GM21619 (cell line): ENCODE measurements at regions not wholly inside any gene's neighbourhood (a gene's known extent, or its start where the extent isn't known, plus 50 kb on each side); places are given as distances from the start of the nearest gene placed in this dataset.

Experiments used
- ATAC-seq: cut with Tn5 transposase; IDR thresholded peaks from one replicate; pipeline ENCODE4 v1.9.1; 2021; ENCODE audit not compliant: unreplicated experiment

- no peak for ATAC-seq
Observed at GRCh38 chr4:62402088-62402806, 1202.1 kb downstream of the ADGRL3 start.

GRCh38 chr4:62399242-62399641, 1199.1 kb downstream of the ADGRL3 start:
- peak; percentile 58 for ATAC-seq

GRCh38 chr4:62398318-62398717, 1198.2 kb downstream of the ADGRL3 start:
- ATAC-seq, result no peak

DNA sequence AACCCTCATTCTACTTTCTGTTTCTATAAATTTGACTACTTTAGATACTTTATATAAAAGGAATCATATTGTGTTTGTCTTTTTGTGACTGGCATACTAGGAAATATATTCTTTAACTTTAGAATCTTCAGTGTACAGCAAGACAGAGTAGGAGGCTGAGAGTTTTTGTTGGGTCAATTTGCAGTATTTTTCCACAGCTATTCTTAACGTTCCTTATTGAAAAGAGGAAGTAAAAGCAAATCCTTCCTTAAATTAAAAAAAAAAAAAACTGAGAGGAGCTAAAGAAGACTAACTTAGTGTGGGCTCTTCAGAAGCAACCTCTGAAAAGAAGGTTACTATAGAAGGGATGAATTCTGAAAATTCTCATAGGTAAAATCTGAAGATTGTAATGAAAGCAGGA, 1194.6 kb downstream of the ADGRL3 start:
- ATAC-seq, result no peak

DNA sequence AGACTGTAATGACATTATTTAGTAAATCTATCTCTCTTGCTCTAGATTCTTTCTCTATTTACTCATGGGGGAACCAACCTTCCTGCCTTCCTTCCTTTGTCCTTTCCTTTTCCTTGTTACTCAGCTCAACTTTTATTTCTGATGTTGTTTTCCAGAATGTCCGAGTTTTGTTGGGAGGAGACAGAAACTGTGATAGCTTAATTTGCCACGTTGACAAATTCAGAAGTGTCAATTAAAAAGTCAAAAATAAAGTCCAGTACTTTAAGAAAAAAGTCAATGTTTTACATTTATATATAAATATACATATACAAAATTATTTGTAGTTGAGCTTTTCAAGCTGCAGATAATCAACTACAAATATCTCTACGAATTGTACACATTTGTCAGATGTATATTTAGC, 1187.7 kb downstream of the ADGRL3 start:
- ATAC-seq, result no peak

DNA sequence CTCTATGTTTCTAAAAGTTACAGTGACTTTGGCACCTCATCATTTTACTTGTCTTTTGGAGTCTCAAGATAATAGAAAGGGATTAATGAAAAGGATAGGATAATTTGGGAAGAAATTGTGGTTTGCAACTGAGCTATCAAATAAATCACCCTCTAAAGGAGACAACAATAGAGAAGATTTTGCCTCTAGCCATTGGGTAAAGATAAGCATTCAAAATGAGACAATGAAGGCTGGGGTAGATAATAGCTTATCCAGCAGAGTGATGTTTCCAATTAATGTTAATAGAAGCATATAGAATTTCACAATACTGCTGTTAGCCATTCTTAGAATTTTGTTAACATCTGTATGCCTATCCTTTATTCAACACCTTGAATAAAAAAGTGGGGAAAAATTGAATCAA, 1177.6 kb downstream of the ADGRL3 start:
- ATAC-seq, result no peak

- no peak for ATAC-seq
Observed at GRCh38 chr4:62377245-62377644, 1177.1 kb downstream of the ADGRL3 start.

GRCh38 chr4:62366939-62367338, 1166.8 kb downstream of the ADGRL3 start:
- no peak for ATAC-seq

- no peak for ATAC-seq
Observed at GRCh38 chr4:62360156-62360545, 1160.0 kb downstream of the ADGRL3 start.

GRCh38 chr4:62359441-62360155, 1159.5 kb downstream of the ADGRL3 start:
- ATAC-seq, result no peak

GRCh38 chr4:62344915-62345314, 1144.8 kb downstream of the ADGRL3 start:
- no peak for ATAC-seq

- no peak for ATAC-seq
Observed at GRCh38 chr4:62344474-62344873, 1144.3 kb downstream of the ADGRL3 start.

DNA sequence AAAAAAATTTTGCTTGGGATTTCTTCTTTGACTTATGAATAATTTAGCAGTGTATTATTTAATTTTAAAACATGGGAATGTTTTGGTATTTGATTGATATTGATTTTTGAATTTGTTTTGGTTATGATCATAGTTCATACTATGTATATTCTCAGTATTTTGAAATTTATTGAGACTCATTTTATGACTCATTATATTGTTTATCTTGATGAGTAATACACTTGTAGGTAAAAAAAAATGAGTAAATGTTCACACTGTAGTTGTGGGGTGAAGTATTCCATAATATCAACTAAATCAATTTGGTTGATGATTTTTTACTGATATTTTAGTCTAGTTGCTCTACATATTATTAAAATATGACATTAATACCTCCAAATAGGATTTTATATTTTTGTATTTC, 1142.2 kb downstream of the ADGRL3 start:
- ATAC-seq, result no peak

DNA sequence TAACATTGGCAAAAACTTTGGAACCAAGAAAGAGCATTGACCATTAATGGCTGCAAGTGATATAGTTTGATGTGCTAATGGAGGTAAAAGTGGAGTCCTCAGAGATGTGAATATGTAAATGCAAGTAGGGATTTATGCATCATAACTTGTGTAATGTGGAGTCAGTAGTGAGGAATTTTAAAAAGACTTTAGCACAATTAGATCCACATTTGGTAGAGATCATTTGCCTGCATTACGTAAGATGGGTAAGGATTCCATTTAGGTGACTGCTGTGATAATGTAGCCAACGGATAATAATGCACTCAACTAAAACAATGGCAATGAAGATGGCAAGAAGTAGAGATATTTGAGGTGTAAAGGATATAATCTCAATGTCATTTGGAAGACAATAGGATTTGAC, 1128.4 kb downstream of the ADGRL3 start:
- ATAC-seq, result no peak

DNA sequence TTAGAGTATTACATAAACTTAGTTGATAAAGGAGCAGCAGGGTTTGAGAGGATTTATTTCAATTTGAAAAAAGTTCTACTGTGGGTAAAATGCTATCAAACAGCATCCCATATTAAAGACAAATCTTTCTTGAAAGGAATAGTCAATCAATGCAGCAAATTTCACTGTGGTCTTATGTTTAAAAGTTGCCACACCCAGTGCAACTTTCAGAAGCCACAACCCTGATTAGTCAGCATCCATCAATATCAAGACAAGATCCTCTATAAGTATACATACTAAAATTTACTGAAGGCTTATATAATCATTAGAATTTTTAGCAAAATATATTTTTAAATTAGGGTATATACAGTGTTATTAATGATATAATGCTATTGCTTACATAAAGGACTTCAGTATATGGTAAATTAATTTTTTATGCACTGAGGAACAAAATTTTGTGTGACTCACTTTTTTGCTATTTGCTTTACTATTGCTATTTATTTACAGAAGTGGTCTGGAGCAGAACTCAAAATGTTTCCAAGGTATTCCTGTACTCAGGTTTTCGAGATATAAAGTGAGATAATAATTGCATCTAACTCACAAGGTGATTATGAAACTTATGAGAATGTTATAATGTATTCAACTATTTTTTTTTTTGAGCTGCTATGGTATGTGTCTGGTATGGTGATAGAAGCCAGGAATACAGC, 1127.6 kb downstream of the ADGRL3 start:
- ATAC-seq, result no peak

DNA sequence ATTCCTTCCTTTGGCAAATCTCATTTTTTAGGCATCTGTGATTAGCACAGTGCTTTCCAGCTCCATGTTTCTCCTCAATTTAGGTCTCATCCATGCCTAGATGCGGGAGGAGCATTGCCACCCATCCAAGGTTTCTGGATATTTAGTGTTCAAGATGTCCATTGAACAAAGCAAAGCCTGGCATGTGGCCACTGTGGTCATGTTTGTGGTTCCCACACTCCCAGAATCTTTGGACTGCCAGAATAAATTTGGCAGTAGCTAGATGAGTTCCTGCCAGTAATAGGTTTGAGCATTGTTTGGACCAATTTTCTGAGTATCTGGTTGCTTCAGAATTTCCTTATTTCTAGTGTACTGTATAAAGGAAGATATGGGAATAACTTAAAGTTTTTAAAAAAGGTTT, 1124.1 kb downstream of the ADGRL3 start:
- ATAC-seq, result no peak

DNA sequence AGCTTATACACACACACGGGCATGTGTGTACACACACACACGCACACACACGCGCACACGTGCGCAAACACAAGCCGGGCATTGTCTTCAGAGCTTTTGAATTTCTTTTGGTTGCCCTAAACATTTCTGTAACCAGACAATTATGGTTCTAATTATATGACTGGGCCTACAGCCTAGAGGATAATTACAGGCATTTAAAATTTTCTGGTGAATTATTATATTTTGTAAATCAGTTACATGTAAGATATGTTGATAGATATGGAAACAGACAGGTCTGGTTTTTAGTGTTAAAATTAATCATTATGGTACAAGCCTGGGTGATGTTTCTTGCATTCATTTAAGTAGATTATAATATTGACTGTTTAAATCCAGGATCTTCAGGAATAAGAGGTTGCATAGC, 1120.5 kb downstream of the ADGRL3 start:
- no peak for ATAC-seq

GRCh38 chr4:62302710-62303109, 1102.6 kb downstream of the ADGRL3 start:
- ATAC-seq, result no peak

GRCh38 chr4:62301500-62301899, 1101.4 kb downstream of the ADGRL3 start:
- ATAC-seq, result no peak

GRCh38 chr4:62293551-62293950, 1093.4 kb downstream of the ADGRL3 start:
- ATAC-seq, result no peak

GRCh38 chr4:62292911-62293310, 1092.8 kb downstream of the ADGRL3 start:
- ATAC-seq, result no peak
